ENCODE measurements at regions not wholly inside any gene's neighbourhood (a gene's known extent, or its start where the extent isn't known, plus 50 kb on each side); places are given as distances from the start of the nearest gene placed in this dataset.

DNA sequence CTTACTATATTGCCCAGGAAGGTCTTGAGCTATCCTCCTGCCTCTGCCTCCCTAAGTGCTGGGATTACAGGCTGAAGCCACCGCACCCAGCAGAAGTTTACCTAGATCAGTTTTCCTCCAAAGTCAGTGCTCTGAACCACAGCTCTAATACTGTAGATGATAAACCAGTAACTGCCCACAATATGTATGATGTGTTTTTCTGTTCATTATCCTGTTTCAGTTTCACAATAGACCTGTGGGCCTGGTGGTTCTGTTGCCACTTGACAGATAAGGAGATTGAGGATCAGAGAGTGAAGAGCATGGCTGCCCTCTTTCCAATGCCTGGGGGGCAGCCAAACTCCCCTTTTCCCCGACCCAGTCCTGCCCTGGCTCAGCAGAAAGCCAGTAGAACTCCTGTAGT, 87.0 kb downstream of the EFNB1 start:
- TF ChIP-seq, protein P1, sequence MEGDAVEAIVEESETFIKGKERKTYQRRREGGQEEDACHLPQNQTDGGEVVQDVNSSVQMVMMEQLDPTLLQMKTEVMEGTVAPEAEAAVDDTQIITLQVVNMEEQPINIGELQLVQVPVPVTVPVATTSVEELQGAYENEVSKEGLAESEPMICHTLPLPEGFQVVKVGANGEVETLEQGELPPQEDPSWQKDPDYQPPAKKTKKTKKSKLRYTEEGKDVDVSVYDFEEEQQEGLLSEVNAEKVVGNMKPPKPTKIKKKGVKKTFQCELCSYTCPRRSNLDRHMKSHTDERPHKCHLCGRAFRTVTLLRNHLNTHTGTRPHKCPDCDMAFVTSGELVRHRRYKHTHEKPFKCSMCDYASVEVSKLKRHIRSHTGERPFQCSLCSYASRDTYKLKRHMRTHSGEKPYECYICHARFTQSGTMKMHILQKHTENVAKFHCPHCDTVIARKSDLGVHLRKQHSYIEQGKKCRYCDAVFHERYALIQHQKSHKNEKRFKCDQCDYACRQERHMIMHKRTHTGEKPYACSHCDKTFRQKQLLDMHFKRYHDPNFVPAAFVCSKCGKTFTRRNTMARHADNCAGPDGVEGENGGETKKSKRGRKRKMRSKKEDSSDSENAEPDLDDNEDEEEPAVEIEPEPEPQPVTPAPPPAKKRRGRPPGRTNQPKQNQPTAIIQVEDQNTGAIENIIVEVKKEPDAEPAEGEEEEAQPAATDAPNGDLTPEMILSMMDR (IDR thresholded peaks at IDR 0.05), result no peak
- TF ChIP-seq POLR2A (IDR thresholded peaks at IDR 0.05), result no peak

Measured in testis (tissue), 2 donors.